ENCODE measurements at regions not wholly inside any gene's neighbourhood (a gene's known extent, or its start where the extent isn't known, plus 50 kb on each side); places are given as distances from the start of the nearest gene placed in this dataset.

- Histone ChIP-seq H2BK15ac (ENCODE audit: low read depth, low read length) (no peak overlapping the region), H3K56ac (ENCODE audit: insufficient read length, low read depth, low read length) (no peak overlapping the region), H3K27me3 (ENCODE audit: insufficient read depth, low read length) (no peaks in the 10 kb centered on the region), H2AFZ (ENCODE audit: low read length) (no peak overlapping the region), H2BK12ac (ENCODE audit: insufficient read length, low read depth, low read length) (no peak overlapping the region), H3K23ac (ENCODE audit: insufficient read length, low read depth, low read length) (no peak overlapping the region), H4K8ac (replicated peaks; ENCODE audit: insufficient read length, low read depth, low read length) (no peak overlapping the region), H3T11ph (ENCODE audit: low read length) (no peak overlapping the region), H3K4me2 (ENCODE audit: insufficient read depth, insufficient read length, low read length) (no peak overlapping the region), H3K79me2 (ENCODE audit: insufficient read depth, low read length) (no peaks in the 10 kb centered on the region), H3K14ac (ENCODE audit: insufficient read depth, low read length) (no peak overlapping the region), H4K91ac (ENCODE audit: insufficient read length, low read depth, low read length) (no peak overlapping the region), H2BK20ac (ENCODE audit: low read depth, low read length, poor library complexity, severe bottlenecking) (no peak overlapping the region), H2BK5ac (ENCODE audit: insufficient read length, low read length) (no peak overlapping the region), H3K4ac (ENCODE audit: low read depth, low read length) (no peak overlapping the region), H3K23me2 (ENCODE audit: insufficient read length, low read depth, low read length, poor library complexity, severe bottlenecking) (no peaks in the 10 kb centered on the region), H3K27ac (ENCODE audit: insufficient read length, low read depth, low read length) (no peak overlapping the region), H4K20me1 (ENCODE audit: control insufficient read depth, insufficient read depth, insufficient read length) (no peaks in the 10 kb centered on the region), H3K79me1 (ENCODE audit: insufficient read depth, low read depth, low read length, poor library complexity, severe bottlenecking) (no peaks in the 10 kb centered on the region), H3K9me3 (ENCODE audit: control insufficient read depth, low read depth, low read length) (no peaks in the 10 kb centered on the region), H3K9ac (ENCODE audit: extremely low read depth, insufficient read length, low read length) (no peak overlapping the region), H2AK5ac (ENCODE audit: insufficient read length, low read length) (no peak overlapping the region), H3K18ac (ENCODE audit: insufficient read length, low read depth, low read length) (no peak overlapping the region), H2BK120ac (ENCODE audit: low read depth, low read length, poor library complexity, severe bottlenecking) (no peak overlapping the region), H3K4me1 (ENCODE audit: insufficient read depth, low read length) (no peaks in the 10 kb centered on the region; the same call in 1 of the 2 replicates), H4K5ac (ENCODE audit: insufficient read length, low read depth, low read length) (no peak overlapping the region)
- Mint-ChIP-seq H3K27ac (no peak overlapping the region), H3K36me3 (ENCODE audit: insufficient read depth in 1 of 3, low read depth in 3 of 3) (no peaks in the 10 kb centered on the region), H3K9me3 (no peaks in the 10 kb centered on the region; a peak in 1 of 5 replicates), H3K4me1 (peaks cover 6 to 8% of the 10 kb centered on the region in 2 experiments; a peak in 2 of 4 replicates), H3K27me3 (ENCODE audit: low read depth) (peaks cover 13% of the 10 kb centered on the region), H3K4me3 (no peak overlapping the region)
- no CpG with 5 or more reads among the region's 2 CpGs for WGBS (ENCODE audit: extremely low coverage, insufficient read length, low lambda C conversion rate)
- no peak for TF ChIP-seq CTCF (conservative IDR thresholded peaks at IDR 0.05)
- no peak for DNase-seq
Observed at GRCh38 chr2:223475901-223476300, 126.3 kb downstream of the SCG2 start.

Data from H9 (cell line).